Kidney epithelial cell (primary cell): ENCODE measurements at regions not wholly inside any gene's neighbourhood (a gene's known extent, or its start where the extent isn't known, plus 50 kb on each side); places are given as distances from the start of the nearest gene placed in this dataset.
A peak's percentile ranks its signal among the peaks of the same experiment; 100 is the strongest.

Experiments used
- DNase-seq: peaks from one replicate; pipeline ENCODE4 v3.0.0-alpha.2; 2010; ENCODE audit warnings: low read depth
- H3K27me3 ChIP-seq: 2 replicates; pipeline ENCODE4 v1.6.0; 2011; ENCODE audit warnings: low read length; ENCODE audit not compliant: control insufficient read depth, insufficient read depth
- H3K36me3 ChIP-seq: 2 replicates; pipeline ENCODE4 v1.5.1; 2011; ENCODE audit warnings: low read length; ENCODE audit not compliant: control insufficient read depth, insufficient read depth
- H3K4me3 ChIP-seq: 2 replicates; pipeline ENCODE4 v1.5.1; 2011; ENCODE audit warnings: low read depth, mild to moderate bottlenecking, control low read depth, low read length
- CTCF ChIP-seq: IDR thresholded peaks from 2 replicates; pipeline ENCODE4 v1.5.1; 2011; ENCODE audit warnings: mild to moderate bottlenecking, moderate library complexity, low read length, control low read depth, inconsistent platforms; ENCODE audit not compliant: insufficient read depth, poor library complexity, severe bottlenecking

DNA sequence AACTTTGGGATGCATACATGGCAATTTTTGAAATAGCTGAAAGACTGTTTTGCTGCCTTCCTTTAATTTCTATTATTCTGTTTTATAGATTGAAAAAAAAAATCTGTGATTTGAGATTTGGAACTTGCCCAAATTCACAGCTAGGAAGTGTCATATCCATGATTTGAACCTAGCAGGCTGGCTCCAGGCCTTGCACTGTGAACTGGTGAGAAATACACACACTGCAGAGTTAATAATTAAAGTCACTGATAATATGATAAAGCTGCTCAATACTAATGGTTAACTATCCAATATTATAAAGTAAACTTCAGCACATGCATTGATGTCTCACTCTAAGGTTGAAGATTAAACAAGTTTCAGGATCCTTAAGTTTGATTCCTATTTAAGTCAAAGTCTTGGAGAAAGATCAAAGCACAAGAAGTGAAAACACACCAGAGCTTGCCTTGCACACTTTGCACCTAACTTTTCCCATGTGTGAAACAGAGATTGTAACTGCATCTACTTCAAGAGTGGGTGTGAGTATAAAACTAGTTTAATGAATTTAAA lies 150.6 kb upstream of the CCDC179 start:
- Histone ChIP-seq H3K36me3 (no peaks in the 10 kb centered on the region), H3K27me3 (no peaks in the 10 kb centered on the region), H3K4me3 (no peak overlapping the region)
- TF ChIP-seq CTCF = no peak
- no peak for DNase-seq

GRCh38 chr11:23012930-23013329 lies 152.7 kb upstream of the CCDC179 start:
- no peak for DNase-seq
- no peak overlapping the region for H3K4me3 ChIP-seq
- no peaks in the 10 kb centered on the region for H3K36me3 ChIP-seq
- TF ChIP-seq CTCF = no peak
- no peaks in the 10 kb centered on the region for H3K27me3 ChIP-seq

- DNase-seq = no peak
- H3K4me3 ChIP-seq = no peak overlapping the region
Observed at GRCh38 chr11:23013509-23013908, 153.2 kb upstream of the CCDC179 start.

DNA sequence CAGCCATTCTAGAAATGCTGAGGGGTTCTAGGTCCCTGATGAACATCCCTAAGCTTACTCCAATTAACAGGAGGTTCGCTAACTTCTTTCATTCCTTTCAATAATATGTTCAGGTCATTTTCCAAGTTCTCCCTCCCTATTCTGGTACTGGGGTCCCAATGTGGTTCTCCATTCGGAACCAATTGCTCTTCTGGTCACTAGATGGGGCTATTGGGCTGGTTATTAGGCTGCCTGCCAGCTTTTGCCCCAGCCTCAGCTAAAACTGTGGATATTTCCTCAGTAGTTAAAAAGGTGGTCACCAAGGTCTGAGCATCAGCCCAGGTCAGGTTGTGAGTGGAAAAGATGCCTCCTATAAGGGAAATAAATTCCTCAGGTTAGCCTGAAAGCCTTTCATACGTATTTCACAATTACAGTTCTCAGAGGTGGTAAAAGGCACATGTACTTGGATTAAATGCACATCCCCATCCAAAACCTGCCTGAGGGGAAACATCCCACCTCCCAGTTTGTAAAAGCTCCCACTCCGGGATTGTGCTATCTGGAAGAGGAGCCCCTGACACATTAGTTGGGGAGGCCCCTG lies 161.1 kb upstream of the CCDC179 start:
- DNase-seq = no peak
- Histone ChIP-seq H3K4me3 (no peak overlapping the region), H3K36me3 (no peaks in the 10 kb centered on the region), H3K27me3 (no peaks in the 10 kb centered on the region)
- TF ChIP-seq CTCF = peak; percentile 74

More at GRCh38 chr11:23013509-23013908, 153.2 kb upstream of the CCDC179 start:
- Histone ChIP-seq H3K27me3 (no peaks in the 10 kb centered on the region), H3K36me3 (no peaks in the 10 kb centered on the region)
- no peak for TF ChIP-seq CTCF

GRCh38 chr11:23022854-23023253 lies 162.6 kb upstream of the CCDC179 start:
- no peaks in the 10 kb centered on the region for H3K27me3 ChIP-seq
- DNase-seq = no peak
- no peaks in the 10 kb centered on the region for H3K36me3 ChIP-seq
- H3K4me3 ChIP-seq = no peak overlapping the region
- no peak for TF ChIP-seq CTCF

DNA sequence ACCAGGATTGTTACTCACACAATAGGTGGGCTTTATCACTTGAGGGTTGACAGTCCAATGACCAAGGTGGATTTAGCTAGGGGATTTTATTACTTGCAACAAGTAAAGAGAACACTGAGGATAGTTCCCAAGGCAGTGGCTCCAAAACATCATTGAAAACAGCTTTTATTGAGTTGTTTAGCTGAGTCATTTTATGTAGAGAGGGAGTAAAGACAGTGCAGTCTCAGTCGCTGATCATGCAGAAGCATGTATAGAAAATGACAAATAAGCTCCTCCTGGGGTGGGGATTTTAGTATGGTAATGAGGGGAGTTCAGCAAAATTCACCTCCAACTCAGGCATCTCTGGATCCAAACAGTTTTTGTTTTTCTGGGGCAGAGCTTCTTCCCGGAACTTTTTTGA lies 163.0 kb upstream of the CCDC179 start:
- H3K4me3 ChIP-seq = no peak overlapping the region
- DNase-seq = no peak
- no peak for TF ChIP-seq CTCF
- no peaks in the 10 kb centered on the region for H3K36me3 ChIP-seq
- H3K27me3 ChIP-seq = no peaks in the 10 kb centered on the region
